Nephron progenitor cell (in vitro differentiated cells): ENCODE measurements at regions not wholly inside any gene's neighbourhood (a gene's known extent, or its start where the extent isn't known, plus 50 kb on each side); places are given as distances from the start of the nearest gene placed in this dataset.

Experiments
- DNase-seq: peaks from one replicate; pipeline ENCODE4 v3.0.0; 2021
- H3K27ac Mint-ChIP-seq: 2 replicates; pipeline ENCODE4 v1.8.0; 2021; ENCODE audit warnings: mild to moderate bottlenecking, moderate library complexity, mixed read lengths
- H3K27me3 Mint-ChIP-seq: 2 replicates; pipeline ENCODE4 v1.8.0; 2021; ENCODE audit warnings: mild to moderate bottlenecking, low read depth, mixed read lengths; ENCODE audit not compliant: poor library complexity
- H3K36me3 Mint-ChIP-seq: 2 replicates; pipeline ENCODE4 v1.8.0; 2021; ENCODE audit warnings: low read depth, mixed read lengths
- H3K4me1 Mint-ChIP-seq: 2 replicates; pipeline ENCODE4 v1.8.0; 2021; ENCODE audit warnings: mixed read lengths
- H3K4me3 Mint-ChIP-seq: 2 replicates; pipeline ENCODE4 v1.8.0; 2021; ENCODE audit warnings: mild to moderate bottlenecking, moderate library complexity, mixed read lengths
- H3K9me3 Mint-ChIP-seq: 2 replicates; pipeline ENCODE4 v1.8.0; 2021; ENCODE audit warnings: mild to moderate bottlenecking, moderate library complexity, mixed read lengths
- CTCF ChIP-seq: fragments of 200-600 bp; sonication (generic); IDR thresholded peaks from 2 replicates; pipeline ENCODE4 v1.5.0; 2021; ENCODE audit warnings: antibody characterized with exemption

GRCh38 chr16:77541165-77541564, 106.3 kb upstream of the ADAMTS18 start:
- no peak overlapping the region for H3K27ac Mint-ChIP-seq
- no peak overlapping the region for H3K4me3 Mint-ChIP-seq
- no peaks in the 10 kb centered on the region for H3K9me3 Mint-ChIP-seq
- H3K36me3 Mint-ChIP-seq = no peaks in the 10 kb centered on the region
- TF ChIP-seq CTCF = no peak
- DNase-seq = no peak
- H3K4me1 Mint-ChIP-seq = peaks cover 14% of the 10 kb centered on the region
- peaks cover 6% of the 10 kb centered on the region for H3K27me3 Mint-ChIP-seq

GRCh38 chr16:77548151-77548550, 113.3 kb upstream of the ADAMTS18 start:
- Mint-ChIP-seq H3K27me3 (peaks cover 12% of the 10 kb centered on the region), H3K4me3 (no peak overlapping the region), H3K9me3 (no peaks in the 10 kb centered on the region), H3K27ac (no peak overlapping the region), H3K36me3 (no peaks in the 10 kb centered on the region), H3K4me1 (peaks cover 18% of the 10 kb centered on the region)
- TF ChIP-seq CTCF = no peak
- peak; percentile 23 for DNase-seq

GRCh38 chr16:77548766-77549165, 113.9 kb upstream of the ADAMTS18 start:
- H3K4me3 Mint-ChIP-seq = no peak overlapping the region
- no peaks in the 10 kb centered on the region for H3K36me3 Mint-ChIP-seq
- peaks cover 22% of the 10 kb centered on the region for H3K4me1 Mint-ChIP-seq
- peaks cover 12% of the 10 kb centered on the region for H3K27me3 Mint-ChIP-seq
- no peak for TF ChIP-seq CTCF
- DNase-seq = no peak
- H3K27ac Mint-ChIP-seq = no peak overlapping the region
- no peaks in the 10 kb centered on the region for H3K9me3 Mint-ChIP-seq

- DNase-seq = no peak
- no peaks in the 10 kb centered on the region for H3K36me3 Mint-ChIP-seq
These were observed 115.0 kb upstream of the ADAMTS18 start for GRCh38 chr16:77549876-77550275.

GRCh38 chr16:77551357-77551756, 116.5 kb upstream of the ADAMTS18 start:
- DNase-seq = no peak
- H3K36me3 Mint-ChIP-seq = no peaks in the 10 kb centered on the region

More at GRCh38 chr16:77549876-77550275, 115.0 kb upstream of the ADAMTS18 start:
- H3K27ac Mint-ChIP-seq = no peak overlapping the region
- H3K4me1 Mint-ChIP-seq = peaks cover 24% of the 10 kb centered on the region
- H3K27me3 Mint-ChIP-seq = peaks cover 8% of the 10 kb centered on the region
- H3K4me3 Mint-ChIP-seq = no peak overlapping the region
- no peak for TF ChIP-seq CTCF
- no peaks in the 10 kb centered on the region for H3K9me3 Mint-ChIP-seq

More at GRCh38 chr16:77551357-77551756, 116.5 kb upstream of the ADAMTS18 start:
- Mint-ChIP-seq H3K4me1 (peaks cover 34% of the 10 kb centered on the region), H3K4me3 (no peak overlapping the region), H3K27me3 (peaks cover 8% of the 10 kb centered on the region), H3K9me3 (no peaks in the 10 kb centered on the region), H3K27ac (no peak overlapping the region)
- no peak for TF ChIP-seq CTCF
